IMR-90 (cell line): ENCODE measurements at regions not wholly inside any gene's neighbourhood (a gene's known extent, or its start where the extent isn't known, plus 50 kb on each side); places are given as distances from the start of the nearest gene placed in this dataset.

Experiments used
- ATAC-seq: fragments of 200-7000 bp; cut with Tn5 transposase; 2 replicates; pipeline ENCODE4 v1.9.1; 2020; ENCODE audit warnings: low read depth, mild to moderate bottlenecking, moderate library complexity
- BruUV-seq: library from RNA; stranded (reverse); fragments of 400-500 nt; replicated peaks from 2 replicates; lab custom pipeline; 2021; lab: Mats Ljungman, UMichigan
- CTCF ChIA-PET: fragments of 300-600 bp; formaldehyde crosslinking; extraction: SDS; loops from one replicate; lab custom pipeline; 2021; ENCODE audit warnings: antibody characterized with exemption; lab: Yijun Ruan, JAX
- POLR2A ChIA-PET: fragments of 300-600 bp; sonication (Branson Sonifier 250); formaldehyde crosslinking; loops from one replicate; lab custom pipeline; 2022; ENCODE audit warnings: antibody characterized with exemption; ENCODE audit not compliant: unreplicated experiment; lab: Charles Lee
- DNase-seq: peaks from one replicate; pipeline ENCODE4 v3.0.0; 2013
- H2AFZ ChIP-seq: replicated peaks from 2 replicates; pipeline ENCODE3; 2013; ENCODE audit warnings: low read length, mild to moderate bottlenecking; ENCODE audit not compliant: poor library complexity
- H2AK5ac ChIP-seq: 2 replicates; pipeline ENCODE4 v1.6.1; 2013; ENCODE audit warnings: low read depth, low read length, inconsistent platforms
- H2AK9ac ChIP-seq: replicated peaks from 2 replicates; pipeline ENCODE3; 2013; ENCODE audit warnings: mild to moderate bottlenecking, low read depth, low read length, moderate library complexity; ENCODE audit not compliant: poor library complexity
- H2BK120ac ChIP-seq: 2 replicates; pipeline ENCODE4 v1.6.1; 2013; ENCODE audit warnings: low read depth, low read length, inconsistent platforms
- H2BK15ac ChIP-seq: 3 replicates; pipeline ENCODE4 v1.6.1; 2013; ENCODE audit warnings: low read depth, low read length, inconsistent platforms
- H2BK20ac ChIP-seq: 2 replicates; pipeline ENCODE4 v1.6.1; 2013; ENCODE audit warnings: low read depth, mild to moderate bottlenecking, inconsistent platforms, low read length, moderate library complexity
- H2BK5ac ChIP-seq: 2 replicates; pipeline ENCODE4 v1.6.1; 2013; ENCODE audit warnings: mild to moderate bottlenecking, low read depth, low read length, inconsistent platforms; ENCODE audit not compliant: poor library complexity, severe bottlenecking
- H3K14ac ChIP-seq: replicated peaks from 2 replicates; pipeline ENCODE4 v1.6.1; 2013; ENCODE audit warnings: low read depth, low read length, inconsistent platforms
- H3K18ac ChIP-seq: 2 replicates; pipeline ENCODE4 v1.6.1; 2013; ENCODE audit warnings: low read depth, low read length, control low read depth
- H3K23ac ChIP-seq: 2 replicates; pipeline ENCODE4 v1.6.1; 2013; ENCODE audit warnings: low read depth, low read length, inconsistent platforms
- H3K27ac ChIP-seq: 2 replicates; pipeline ENCODE4 v1.5.1; 2013; ENCODE audit warnings: mild to moderate bottlenecking, control low read depth, low read length; ENCODE audit not compliant: insufficient read depth
- H3K27me3 ChIP-seq: 2 replicates; pipeline ENCODE4 v1.6.1; 2013; ENCODE audit warnings: low read length; ENCODE audit not compliant: control insufficient read depth, insufficient read depth
- H3K36me3 ChIP-seq: 2 replicates; pipeline ENCODE4 v1.6.1; 2013; ENCODE audit warnings: low read length, mixed read lengths; ENCODE audit not compliant: control insufficient read depth, insufficient read depth
- H3K4ac ChIP-seq: 2 replicates; pipeline ENCODE4 v1.6.1; 2013; ENCODE audit warnings: low read depth, low read length, inconsistent platforms
- H3K4me1 ChIP-seq: 2 replicates; pipeline ENCODE4 v1.6.1; 2013; ENCODE audit warnings: low read length, mixed read lengths; ENCODE audit not compliant: control insufficient read depth, insufficient read depth
- H3K4me2 ChIP-seq: 2 replicates; pipeline ENCODE4 v1.6.1; 2013; ENCODE audit warnings: low read depth, mild to moderate bottlenecking, control low read depth, low read length, moderate library complexity
- H3K4me3 ChIP-seq: 2 replicates; pipeline ENCODE4 v1.5.1; 2013; ENCODE audit warnings: low read depth, mild to moderate bottlenecking, control low read depth, low read length, moderate library complexity; ENCODE audit not compliant: insufficient read depth
- H3K56ac ChIP-seq: 2 replicates; pipeline ENCODE4 v1.6.1; 2013; ENCODE audit warnings: low read length, inconsistent platforms; ENCODE audit not compliant: insufficient read depth; ENCODE audit errors: extremely low read depth
- H3K79me1 ChIP-seq, 2 experiments: 2 replicates each; pipeline ENCODE4 v1.6.1; 2013; ENCODE audit warnings: low read length in 2 of 2, inconsistent platforms in 1 of 2, low read depth in 1 of 2
- H3K9ac ChIP-seq: 2 replicates; pipeline ENCODE4 v1.6.1; 2013; ENCODE audit warnings: low read depth, low read length, control low read depth
- H3K9me1 ChIP-seq: 2 replicates; pipeline ENCODE4 v1.6.1; 2013; ENCODE audit warnings: low read length, inconsistent platforms; ENCODE audit not compliant: insufficient read depth
- H3K9me3 ChIP-seq: 2 replicates; pipeline ENCODE4 v1.6.1; 2013; ENCODE audit warnings: low read length; ENCODE audit not compliant: control insufficient read depth, insufficient read depth
- H4K20me1 ChIP-seq: 2 replicates; pipeline ENCODE4 v1.6.1; 2013; ENCODE audit warnings: low read length, inconsistent platforms; ENCODE audit not compliant: insufficient read depth
- H4K5ac ChIP-seq: 2 replicates; pipeline ENCODE4 v1.6.1; 2013; ENCODE audit warnings: mild to moderate bottlenecking, low read depth, low read length, control low read depth
- H4K8ac ChIP-seq, 2 experiments: 2 replicates each; pipeline ENCODE4 v1.6.1; 2013; ENCODE audit warnings: low read depth in 2 of 2, low read length in 2 of 2, control low read depth in 1 of 2, inconsistent platforms in 1 of 2
- H4K91ac ChIP-seq: 2 replicates; pipeline ENCODE4 v1.6.1; 2013; ENCODE audit warnings: low read depth, low read length, inconsistent platforms; ENCODE audit not compliant: insufficient read depth
- BHLHE40 ChIP-seq: fragments of 150-350 bp; IDR thresholded peaks from 2 replicates; pipeline ENCODE4 v1.6.1; 2016; ENCODE audit warnings: mild to moderate bottlenecking, low read depth, low read length
- CEBPB ChIP-seq: IDR thresholded peaks from 2 replicates; pipeline ENCODE4 v1.6.1; 2012; ENCODE audit warnings: low read depth, low read length, improper control_type of control experiment
- CHD1 ChIP-seq: IDR thresholded peaks from 2 replicates; pipeline ENCODE4 v1.6.1; 2012; ENCODE audit warnings: low read depth, low read length, improper control_type of control experiment
- CTCF ChIP-seq: conservative IDR thresholded peaks from 2 replicates; pipeline ENCODE4 v1.5.1; 2012; ENCODE audit warnings: mild to moderate bottlenecking, low read depth, low read length, improper control_type of control experiment
- ELK1 ChIP-seq: fragments of 150-350 bp; IDR thresholded peaks from 2 replicates; pipeline ENCODE4 v1.6.1; 2016; ENCODE audit warnings: low read depth, mild to moderate bottlenecking, low read length, moderate library complexity, borderline replicate concordance
- FOS ChIP-seq: fragments of 150-350 bp; IDR thresholded peaks from 2 replicates; pipeline ENCODE4 v1.6.1; 2016; ENCODE audit warnings: low read depth, low read length
- MAFK ChIP-seq: IDR thresholded peaks from 2 replicates; pipeline ENCODE4 v1.6.1; 2012; ENCODE audit warnings: low read depth, low read length, improper control_type of control experiment
- MAZ ChIP-seq: IDR thresholded peaks from 2 replicates; pipeline ENCODE4 v1.6.1; 2012; ENCODE audit warnings: low read depth, mild to moderate bottlenecking, low read length, improper control_type of control experiment, moderate library complexity, borderline replicate concordance
- MXI1 ChIP-seq: IDR thresholded peaks from 2 replicates; pipeline ENCODE4 v1.6.1; 2012; ENCODE audit warnings: low read depth, mild to moderate bottlenecking, low read length, moderate library complexity, borderline replicate concordance
- NFE2L2 ChIP-seq: fragments of 150-350 bp; IDR thresholded peaks from 2 replicates; pipeline ENCODE4 v1.6.1; 2016; ENCODE audit warnings: low read depth, mild to moderate bottlenecking, low read length
- POLR2A ChIP-seq: IDR thresholded peaks from 2 replicates; pipeline ENCODE4 v1.6.1; 2012; ENCODE audit warnings: mild to moderate bottlenecking, low read depth, low read length
- RAD21 ChIP-seq: IDR thresholded peaks from 2 replicates; pipeline ENCODE4 v1.6.1; 2012; ENCODE audit warnings: low read length, improper control_type of control experiment
- RCOR1 ChIP-seq: IDR thresholded peaks from 2 replicates; pipeline ENCODE4 v1.6.1; 2012; ENCODE audit warnings: mild to moderate bottlenecking, low read length, improper control_type of control experiment; ENCODE audit not compliant: insufficient replicate concordance
- RFX5 ChIP-seq: IDR thresholded peaks from 2 replicates; pipeline ENCODE4 v1.8.0; 2012; ENCODE audit warnings: low read depth, mild to moderate bottlenecking, low read length, moderate library complexity
- SMC3 ChIP-seq: fragments of 150-350 bp; IDR thresholded peaks from 2 replicates; pipeline ENCODE4 v1.6.1; 2016; ENCODE audit warnings: low read depth, mild to moderate bottlenecking, antibody characterized with exemption, low read length, moderate library complexity
- dilution Hi-C: fragments of 300-500 bp; cut with HindIII; formaldehyde crosslinking; loops from one replicate; pipeline ENCODE4 v1.14.3; 2018; ENCODE audit warnings: low sequenced_read_pairs; ENCODE audit not compliant: unreplicated experiment
- in situ Hi-C: fragments of 300-500 bp; cut with MboI; formaldehyde crosslinking; loops from 3 replicates; pipeline ENCODE4 v1.14.3; 2019; ENCODE audit warnings: low sequenced_read_pairs, inconsistent platforms, mixed read lengths
- intact Hi-C: fragments of 100-400 bp; cut with micrococcal nuclease; formaldehyde crosslinking; loops from 2 replicates; pipeline ENCODE4 v1.10.0; 2022
- TF ChIP-seq, protein P1 (sequence below): fragments of 150-350 bp; IDR thresholded peaks from 2 replicates; pipeline ENCODE4 v1.6.1; 2017; ENCODE audit warnings: mild to moderate bottlenecking, antibody characterized with exemption, low read length, low read depth

- no peak overlapping the region for H3K4me2 ChIP-seq
- H3K14ac ChIP-seq, result no peak overlapping the region
- H3K56ac ChIP-seq, result no peak overlapping the region
- intact Hi-C loops, result no loop called here
- H3K4me3 ChIP-seq, result no peak overlapping the region
- no peaks in the 10 kb centered on the region for H3K9me3 ChIP-seq
- dilution Hi-C loops, result no loop called here
- H3K4me1 ChIP-seq, result no peaks in the 10 kb centered on the region
- H4K8ac ChIP-seq, result no peak overlapping the region
- H2AK5ac ChIP-seq, result no peak overlapping the region
- H3K9ac ChIP-seq, result no peak overlapping the region
- TF ChIP-seq MXI1 (no peak), MAZ (no peak), CEBPB (no peak), RFX5 (no peak), FOS (no peak), CHD1 (no peak), BHLHE40 (no peak), MAFK (no peak), RAD21 (no peak), RCOR1 (no peak), POLR2A (no peak), CTCF (no peak), SMC3 (no peak), ELK1 (no peak), NFE2L2 (no peak)
- TF ChIP-seq, protein P1, sequence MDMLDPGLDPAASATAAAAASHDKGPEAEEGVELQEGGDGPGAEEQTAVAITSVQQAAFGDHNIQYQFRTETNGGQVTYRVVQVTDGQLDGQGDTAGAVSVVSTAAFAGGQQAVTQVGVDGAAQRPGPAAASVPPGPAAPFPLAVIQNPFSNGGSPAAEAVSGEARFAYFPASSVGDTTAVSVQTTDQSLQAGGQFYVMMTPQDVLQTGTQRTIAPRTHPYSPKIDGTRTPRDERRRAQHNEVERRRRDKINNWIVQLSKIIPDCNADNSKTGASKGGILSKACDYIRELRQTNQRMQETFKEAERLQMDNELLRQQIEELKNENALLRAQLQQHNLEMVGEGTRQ, result no peak
- DNase-seq (no peak), ATAC-seq (no peak)
- H3K4ac ChIP-seq, result no peak overlapping the region
- H2BK5ac ChIP-seq, result no peak overlapping the region
- H3K27ac ChIP-seq, result no peak overlapping the region
- H3K9me1 ChIP-seq, result no peaks in the 10 kb centered on the region
- H3K79me1 ChIP-seq, result no peaks in the 10 kb centered on the region
- no peaks in the 10 kb centered on the region for H3K27me3 ChIP-seq
- H2BK15ac ChIP-seq, result no peak overlapping the region
- H4K91ac ChIP-seq, result no peak overlapping the region
- no peak overlapping the region for H2BK120ac ChIP-seq
- POLR2A ChIA-PET, result no interaction called here
- no TSS peak for BruUV-seq
- no peak overlapping the region for H3K18ac ChIP-seq
- H2AFZ ChIP-seq, result no peak overlapping the region
- CTCF ChIA-PET, result no interaction called here
- H3K23ac ChIP-seq, result no peak overlapping the region
- H2BK20ac ChIP-seq, result no peak overlapping the region
- no peak overlapping the region for H4K5ac ChIP-seq
- in situ Hi-C loops, result no loop called here
- H4K20me1 ChIP-seq, result no peaks in the 10 kb centered on the region
- no peak overlapping the region for H2AK9ac ChIP-seq
- H3K36me3 ChIP-seq, result no peaks in the 10 kb centered on the region
Measured at GRCh38 chr12:74656251-74656650, 118.6 kb downstream of the ATXN7L3B start.
